ENCODE measurements at regions not wholly inside any gene's neighbourhood (a gene's known extent, or its start where the extent isn't known, plus 50 kb on each side); places are given as distances from the start of the nearest gene placed in this dataset.

- Histone ChIP-seq H3K36me3 (ENCODE audit: control insufficient read depth, insufficient read depth, low read length) (no peaks in the 10 kb centered on the region), H3K4me1 (ENCODE audit: control insufficient read depth, extremely low read depth, insufficient read depth, low read length) (no peaks in the 10 kb centered on the region), H3K4me2 (ENCODE audit: extremely low read depth, insufficient read depth, low read length) (peak overlapping the region; percentile 1), H3K79me2 (ENCODE audit: control insufficient read depth, insufficient read depth, low read length) (no peaks in the 10 kb centered on the region), H3K4me3 (replicated peaks in 1 of 4; ENCODE audit: control extremely low read depth in 1 of 4, insufficient read depth in 1 of 4, low read depth in 3 of 4, low read length in 4 of 4) (no peak overlapping the region), H4K20me1 (ENCODE audit: control insufficient read depth, extremely low read depth, insufficient read depth, low read length) (no peaks in the 10 kb centered on the region), H3K9ac (ENCODE audit: insufficient read depth, low read length) (no peak overlapping the region), H3K27me3 (ENCODE audit: control insufficient read depth, insufficient read depth, low read length) (no peaks in the 10 kb centered on the region), H2AFZ (ENCODE audit: low read length) (no peak overlapping the region), H3K9me3 (ENCODE audit: control insufficient read depth, insufficient read depth, low read depth, low read length) (no peaks in the 10 kb centered on the region), H3K27ac (ENCODE audit: insufficient read depth, low read length) (no peak overlapping the region)
- DNase-seq (ENCODE audit: low read depth in 2 of 2), result peak; percentile 66 to 75
- TF ChIP-seq EZH2 (IDR thresholded peaks at IDR 0.05; ENCODE audit: low read length, missing control alignments) (no peak), CTCF (conservative IDR thresholded peaks at IDR 0.05 in 1 of 2, IDR thresholded peaks at IDR 0.05 in 1 of 2; ENCODE audit: low read depth in 1 of 2, low read length in 2 of 2) (no peak)
These were observed 250.8 kb upstream of the FBXL7 start for GRCh38 chr5:15249152-15249551.

- H3K9ac ChIP-seq (ENCODE audit: insufficient read depth, low read length), result no peak overlapping the region
- H3K4me1 ChIP-seq (ENCODE audit: control insufficient read depth, extremely low read depth, insufficient read depth, low read length), result no peaks in the 10 kb centered on the region
- no peaks in the 10 kb centered on the region for H4K20me1 ChIP-seq (ENCODE audit: control insufficient read depth, extremely low read depth, insufficient read depth, low read length)
- no peaks in the 10 kb centered on the region for H3K79me2 ChIP-seq (ENCODE audit: control insufficient read depth, insufficient read depth, low read length)
- H3K36me3 ChIP-seq (ENCODE audit: control insufficient read depth, insufficient read depth, low read length), result no peaks in the 10 kb centered on the region
- TF ChIP-seq CTCF (conservative IDR thresholded peaks at IDR 0.05 in 1 of 2, IDR thresholded peaks at IDR 0.05 in 1 of 2; ENCODE audit: low read depth in 1 of 2, low read length in 2 of 2), result no peak
- no peak for TF ChIP-seq EZH2 (IDR thresholded peaks at IDR 0.05; ENCODE audit: low read length, missing control alignments)
- H3K27me3 ChIP-seq (ENCODE audit: control insufficient read depth, insufficient read depth, low read length), result no peaks in the 10 kb centered on the region
- H3K27ac ChIP-seq (ENCODE audit: insufficient read depth, low read length), result no peak overlapping the region
- no peak for DNase-seq (ENCODE audit: low read depth in 2 of 2)
- H3K4me3 ChIP-seq (replicated peaks in 1 of 4; ENCODE audit: control extremely low read depth in 1 of 4, insufficient read depth in 1 of 4, low read depth in 3 of 4, low read length in 4 of 4), result no peak overlapping the region
- peak overlapping the region; percentile 1 for H3K4me2 ChIP-seq (ENCODE audit: extremely low read depth, insufficient read depth, low read length)
- no peak overlapping the region for H2AFZ ChIP-seq (ENCODE audit: low read length)
- H3K9me3 ChIP-seq (ENCODE audit: control insufficient read depth, insufficient read depth, low read depth, low read length), result no peaks in the 10 kb centered on the region
These were observed 251.2 kb upstream of the FBXL7 start for GRCh38 chr5:15248731-15249130.

- H3K36me3 ChIP-seq (ENCODE audit: control insufficient read depth, insufficient read depth, low read length), result no peaks in the 10 kb centered on the region
- no peak overlapping the region for H2AFZ ChIP-seq (ENCODE audit: low read length)
- TF ChIP-seq CTCF (conservative IDR thresholded peaks at IDR 0.05 in 1 of 2, IDR thresholded peaks at IDR 0.05 in 1 of 2; ENCODE audit: low read depth in 1 of 2, low read length in 2 of 2) (no peak), EZH2 (IDR thresholded peaks at IDR 0.05; ENCODE audit: low read length, missing control alignments) (no peak)
- no peak overlapping the region for H3K27ac ChIP-seq (ENCODE audit: insufficient read depth, low read length)
- H3K4me3 ChIP-seq (replicated peaks in 1 of 4; ENCODE audit: control extremely low read depth in 1 of 4, insufficient read depth in 1 of 4, low read depth in 3 of 4, low read length in 4 of 4), result no peak overlapping the region
- no peaks in the 10 kb centered on the region for H4K20me1 ChIP-seq (ENCODE audit: control insufficient read depth, extremely low read depth, insufficient read depth, low read length)
- H3K9ac ChIP-seq (ENCODE audit: insufficient read depth, low read length), result no peak overlapping the region
- H3K4me2 ChIP-seq (ENCODE audit: extremely low read depth, insufficient read depth, low read length), result no peak overlapping the region
- DNase-seq (ENCODE audit: low read depth in 2 of 2), result no peak
- no peaks in the 10 kb centered on the region for H3K4me1 ChIP-seq (ENCODE audit: control insufficient read depth, extremely low read depth, insufficient read depth, low read length)
- H3K79me2 ChIP-seq (ENCODE audit: control insufficient read depth, insufficient read depth, low read length), result no peaks in the 10 kb centered on the region
- H3K9me3 ChIP-seq (ENCODE audit: control insufficient read depth, insufficient read depth, low read depth, low read length), result no peaks in the 10 kb centered on the region
- H3K27me3 ChIP-seq (ENCODE audit: control insufficient read depth, insufficient read depth, low read length), result no peaks in the 10 kb centered on the region
These were observed 254.1 kb upstream of the FBXL7 start for GRCh38 chr5:15245913-15246312.
